AG10803 (cell line): ENCODE measurements at regions not wholly inside any gene's neighbourhood (a gene's known extent, or its start where the extent isn't known, plus 50 kb on each side); places are given as distances from the start of the nearest gene placed in this dataset.

ENCODE experiments used
- DNase-seq: peaks from one replicate; pipeline ENCODE4 v3.0.0; 2010; ENCODE audit warnings: low read depth
- H3K4me3 ChIP-seq: 2 replicates; pipeline ENCODE4 v1.5.1; 2011; ENCODE audit warnings: mild to moderate bottlenecking, low read length, control low read depth
- TF ChIP-seq, protein P1 (sequence below): conservative IDR thresholded peaks from 2 replicates; pipeline ENCODE4 v1.5.1; 2011; ENCODE audit warnings: mild to moderate bottlenecking, low read length, control low read depth, inconsistent platforms

DNA sequence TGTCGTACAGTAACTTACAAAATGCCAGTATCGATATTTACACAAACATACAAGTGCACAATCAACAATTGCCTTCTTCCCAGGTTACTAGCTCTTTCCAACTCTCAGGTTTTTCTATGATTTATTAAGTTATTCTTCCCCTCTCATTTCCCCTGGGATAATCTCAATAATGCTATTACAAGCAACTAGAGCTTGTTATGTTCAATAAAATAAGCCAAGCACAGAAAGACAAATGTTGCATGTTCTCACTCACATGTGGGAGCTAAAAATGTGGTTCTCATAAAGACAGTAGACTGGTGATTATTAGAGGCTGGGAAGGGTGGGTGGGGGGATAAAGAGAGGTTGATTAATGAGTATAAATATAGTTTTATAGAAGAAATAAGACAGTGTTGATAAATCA, 577.1 kb downstream of the HACE1 start:
- no peak overlapping the region for H3K4me3 ChIP-seq
- no peak for DNase-seq
- TF ChIP-seq, protein P1, sequence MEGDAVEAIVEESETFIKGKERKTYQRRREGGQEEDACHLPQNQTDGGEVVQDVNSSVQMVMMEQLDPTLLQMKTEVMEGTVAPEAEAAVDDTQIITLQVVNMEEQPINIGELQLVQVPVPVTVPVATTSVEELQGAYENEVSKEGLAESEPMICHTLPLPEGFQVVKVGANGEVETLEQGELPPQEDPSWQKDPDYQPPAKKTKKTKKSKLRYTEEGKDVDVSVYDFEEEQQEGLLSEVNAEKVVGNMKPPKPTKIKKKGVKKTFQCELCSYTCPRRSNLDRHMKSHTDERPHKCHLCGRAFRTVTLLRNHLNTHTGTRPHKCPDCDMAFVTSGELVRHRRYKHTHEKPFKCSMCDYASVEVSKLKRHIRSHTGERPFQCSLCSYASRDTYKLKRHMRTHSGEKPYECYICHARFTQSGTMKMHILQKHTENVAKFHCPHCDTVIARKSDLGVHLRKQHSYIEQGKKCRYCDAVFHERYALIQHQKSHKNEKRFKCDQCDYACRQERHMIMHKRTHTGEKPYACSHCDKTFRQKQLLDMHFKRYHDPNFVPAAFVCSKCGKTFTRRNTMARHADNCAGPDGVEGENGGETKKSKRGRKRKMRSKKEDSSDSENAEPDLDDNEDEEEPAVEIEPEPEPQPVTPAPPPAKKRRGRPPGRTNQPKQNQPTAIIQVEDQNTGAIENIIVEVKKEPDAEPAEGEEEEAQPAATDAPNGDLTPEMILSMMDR, result no peak

DNA sequence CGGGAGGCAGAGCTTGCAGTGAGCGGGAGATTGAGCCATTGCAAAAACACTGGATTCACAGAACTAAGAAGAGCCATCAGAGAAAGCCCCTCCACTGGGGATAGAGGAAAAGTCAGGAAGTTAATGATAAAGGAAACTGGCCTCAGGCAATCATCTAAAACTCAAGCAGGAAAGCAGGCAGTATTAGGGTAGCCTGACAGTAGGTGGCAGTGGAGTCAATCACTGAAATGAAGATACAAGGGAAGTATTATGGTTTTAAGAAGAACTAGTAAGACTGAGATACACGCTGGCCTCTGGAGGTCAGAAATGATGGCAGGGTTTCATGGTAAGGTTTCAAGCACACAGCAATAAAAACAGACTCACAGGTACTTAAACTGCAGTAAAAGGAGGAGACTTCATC, 578.3 kb downstream of the HACE1 start:
- DNase-seq, result no peak
- H3K4me3 ChIP-seq, result no peak overlapping the region
- TF ChIP-seq, protein P1, result no peak

DNA sequence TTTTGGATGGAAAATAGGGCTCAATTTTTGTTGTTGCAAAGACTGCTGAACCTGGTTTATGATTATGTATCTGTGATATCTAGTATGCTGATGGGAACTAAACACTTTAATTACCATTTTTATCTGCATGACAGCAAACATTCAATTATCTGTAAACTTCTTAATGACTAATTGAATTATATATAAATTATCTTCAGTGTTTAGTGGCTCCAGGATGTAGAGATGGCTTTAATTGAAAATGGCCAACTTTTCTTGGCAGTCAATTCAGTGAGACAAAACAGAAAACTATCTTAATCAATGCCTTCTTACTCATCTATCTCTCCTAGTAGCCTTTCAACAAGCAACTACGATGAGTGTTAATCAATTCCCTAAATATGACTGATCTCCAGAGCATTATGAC, 591.3 kb downstream of the HACE1 start:
- no peak overlapping the region for H3K4me3 ChIP-seq
- TF ChIP-seq, protein P1, result no peak
- DNase-seq, result no peak

DNA sequence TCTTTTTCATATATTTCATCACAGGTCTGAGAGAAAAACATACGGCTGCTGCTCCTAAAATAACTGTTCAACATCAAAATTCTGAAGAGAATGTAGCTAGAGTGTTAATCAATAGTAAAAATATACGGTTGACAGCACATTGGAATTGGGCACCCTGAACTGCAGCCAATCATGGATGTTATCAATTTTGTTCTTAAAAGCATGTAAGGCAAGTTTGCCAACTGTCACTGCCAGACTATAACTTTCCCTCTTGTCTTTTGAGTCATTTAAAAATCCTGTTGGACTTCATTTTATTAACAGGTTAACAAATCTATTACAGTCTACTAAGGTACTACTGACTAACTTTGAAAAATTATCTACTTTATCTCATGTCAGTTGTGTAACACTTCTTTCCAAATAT, 592.8 kb downstream of the HACE1 start:
- TF ChIP-seq, protein P1, result no peak
- DNase-seq, result no peak
- H3K4me3 ChIP-seq, result no peak overlapping the region

DNA sequence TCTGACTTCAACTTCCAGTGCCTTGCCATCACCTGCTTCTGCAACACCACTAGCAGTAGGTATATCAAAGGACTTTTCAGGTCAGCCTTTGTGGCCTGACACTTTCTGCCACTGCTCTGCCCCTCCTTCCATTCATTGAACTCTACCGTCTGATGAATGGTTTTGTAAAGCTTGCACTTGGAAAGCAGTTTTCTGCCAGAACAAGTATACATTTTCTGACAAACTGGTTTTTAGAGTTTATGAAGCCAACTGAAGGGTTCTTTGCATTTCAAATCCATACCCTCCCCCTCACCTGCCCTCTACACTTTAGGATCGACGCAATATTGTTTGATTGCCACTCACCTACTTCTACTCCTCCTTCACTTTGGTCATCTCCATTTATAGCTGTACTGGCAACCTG, 603.1 kb downstream of the HACE1 start:
- TF ChIP-seq, protein P1, result no peak
- no peak for DNase-seq
- no peak overlapping the region for H3K4me3 ChIP-seq

DNA sequence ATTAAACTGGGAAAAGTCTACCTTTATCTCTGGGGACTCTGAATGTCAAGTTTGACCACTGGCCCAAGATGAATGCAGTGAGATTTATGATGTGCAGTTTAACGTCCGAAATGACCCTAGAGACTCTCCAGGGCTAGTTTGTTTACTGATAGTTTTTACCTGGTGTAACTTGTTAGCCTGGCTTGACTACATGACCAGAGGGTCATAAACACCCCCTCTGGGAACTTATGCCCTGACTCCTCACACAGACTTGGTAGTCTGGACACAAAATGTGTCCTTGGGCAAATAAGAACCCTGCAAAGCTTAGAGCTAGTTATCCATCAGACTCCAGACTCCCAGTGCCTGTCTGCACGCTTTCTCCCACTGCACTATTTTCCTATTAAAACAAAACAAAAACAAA, 606.5 kb downstream of the HACE1 start:
- DNase-seq, result no peak
- TF ChIP-seq, protein P1, result no peak
- no peak overlapping the region for H3K4me3 ChIP-seq

DNA sequence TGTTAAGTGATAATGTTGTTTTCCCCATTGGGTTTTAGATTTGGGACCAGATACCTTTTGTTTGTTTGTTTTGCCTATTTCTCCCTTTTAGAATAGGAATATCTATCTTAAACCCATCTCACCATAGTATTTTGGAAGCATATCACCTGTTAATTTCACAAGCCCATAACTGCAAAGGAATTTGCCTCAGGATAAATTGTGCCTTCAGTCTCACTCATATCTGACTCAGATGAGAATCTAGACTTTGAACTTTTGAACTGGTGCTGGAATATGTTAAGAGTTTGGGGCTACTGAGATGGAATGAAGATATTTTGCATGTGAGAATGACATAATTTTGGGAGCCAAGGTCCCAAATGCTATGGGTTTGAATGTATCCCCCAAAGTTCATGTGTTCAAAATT, 607.4 kb downstream of the HACE1 start:
- no peak for DNase-seq
- H3K4me3 ChIP-seq, result no peak overlapping the region
- TF ChIP-seq, protein P1, result no peak
